DOHH2 (cell line): ENCODE measurements at regions not wholly inside any gene's neighbourhood (a gene's known extent, or its start where the extent isn't known, plus 50 kb on each side); places are given as distances from the start of the nearest gene placed in this dataset.
A peak's percentile ranks its signal among the peaks of the same experiment; 100 is the strongest.

Experiments used
- H3F3A ChIP-seq: fragments of 200-600 bp; sonication (generic), shearing (Covaris generic); 2 replicates; pipeline ENCODE4 v1.6.0; 2016; ENCODE audit warnings: antibody characterized with exemption, mild to moderate bottlenecking; ENCODE audit not compliant: control insufficient read depth, insufficient read depth
- H3K27ac ChIP-seq: fragments of 200-600 bp; sonication (generic); 2 replicates; pipeline ENCODE4 v1.5.1; 2014; ENCODE audit warnings: low read depth, mild to moderate bottlenecking, low read length, moderate library complexity
- H3K27me3 ChIP-seq: fragments of 200-600 bp; sonication (generic); 2 replicates; pipeline ENCODE4 v1.6.1; 2014; ENCODE audit warnings: mild to moderate bottlenecking, low read length, mixed read lengths; ENCODE audit not compliant: control insufficient read depth
- H3K36me3 ChIP-seq: fragments of 200-600 bp; sonication (generic); 2 replicates; pipeline ENCODE4 v1.6.1; 2014; ENCODE audit warnings: mild to moderate bottlenecking, low read length, moderate library complexity, mixed read lengths; ENCODE audit not compliant: control insufficient read depth
- H3K4me1 ChIP-seq: fragments of 200-600 bp; sonication (generic); 2 replicates; pipeline ENCODE4 v1.6.1; 2014; ENCODE audit warnings: mild to moderate bottlenecking, low read length, mixed read lengths; ENCODE audit not compliant: control insufficient read depth
- H3K4me2 ChIP-seq: fragments of 200-600 bp; sonication (generic); 2 replicates; pipeline ENCODE4 v1.6.0; 2014; ENCODE audit warnings: mild to moderate bottlenecking, low read length, moderate library complexity
- H3K4me3 ChIP-seq: fragments of 200-600 bp; sonication (generic); 2 replicates; pipeline ENCODE4 v1.5.1; 2014; ENCODE audit warnings: mild to moderate bottlenecking, low read length, mixed read lengths
- H3K79me2 ChIP-seq: fragments of 200-600 bp; sonication (generic); 2 replicates; pipeline ENCODE4 v1.6.1; 2014; ENCODE audit warnings: mild to moderate bottlenecking, low read length, mixed read lengths; ENCODE audit not compliant: control insufficient read depth
- H3K9me2 ChIP-seq: fragments of 200-600 bp; sonication (generic); replicated peaks from 2 replicates; pipeline ENCODE4 v1.6.1; 2014; ENCODE audit warnings: mild to moderate bottlenecking, low read length, mixed read lengths; ENCODE audit not compliant: control insufficient read depth
- H3K9me3 ChIP-seq: fragments of 200-600 bp; sonication (generic); 2 replicates; pipeline ENCODE4 v1.6.1; 2014; ENCODE audit warnings: antibody characterized with exemption, low read length, mixed read lengths; ENCODE audit not compliant: control insufficient read depth, insufficient read depth
- H4K20me1 ChIP-seq: fragments of 200-600 bp; sonication (generic); 2 replicates; pipeline ENCODE4 v1.6.0; 2014; ENCODE audit warnings: low read depth, mild to moderate bottlenecking, antibody characterized with exemption, low read length, moderate library complexity; ENCODE audit not compliant: control insufficient read depth, insufficient read depth
- CTCF ChIP-seq: fragments of 200-600 bp; sonication (generic); IDR thresholded peaks from one replicate; pipeline ENCODE4 v1.5.1; 2014; ENCODE audit warnings: antibody characterized with exemption, mild to moderate bottlenecking, low read depth, low read length; ENCODE audit not compliant: poor library complexity, severe bottlenecking
- EZH2phosphoT487 ChIP-seq: fragments of 200-600 bp; sonication (generic); IDR thresholded peaks from 2 replicates; pipeline ENCODE4 v1.6.1; 2017; ENCODE audit warnings: borderline replicate concordance, mild to moderate bottlenecking, antibody characterized with exemption, low read length, moderate library complexity, mixed read lengths

GRCh38 chr1:55337801-55338447 lies 122.8 kb upstream of the USP24 start:
- Histone ChIP-seq H3K9me2 (no peaks in the 10 kb centered on the region), H4K20me1 (no peaks in the 10 kb centered on the region), H3F3A (no peaks in the 10 kb centered on the region), H3K36me3 (no peaks in the 10 kb centered on the region), H3K79me2 (no peaks in the 10 kb centered on the region), H3K4me3 (no peak overlapping the region), H3K4me1 (no peaks in the 10 kb centered on the region), H3K4me2 (no peak overlapping the region), H3K27me3 (peaks cover 23% of the 10 kb centered on the region), H3K27ac (no peak overlapping the region), H3K9me3 (no peaks in the 10 kb centered on the region)
- TF ChIP-seq CTCF (peak; percentile 62), EZH2phosphoT487 (no peak)

GRCh38 chr1:55334797-55335196 lies 119.6 kb upstream of the USP24 start:
- no peak overlapping the region for H3K4me2 ChIP-seq
- H3F3A ChIP-seq, result no peaks in the 10 kb centered on the region
- H3K79me2 ChIP-seq, result no peaks in the 10 kb centered on the region
- no peaks in the 10 kb centered on the region for H3K9me2 ChIP-seq
- TF ChIP-seq EZH2phosphoT487 (no peak), CTCF (no peak)
- H3K9me3 ChIP-seq, result no peaks in the 10 kb centered on the region
- no peak overlapping the region for H3K27ac ChIP-seq
- H3K36me3 ChIP-seq, result no peaks in the 10 kb centered on the region
- H3K4me3 ChIP-seq, result no peak overlapping the region
- H4K20me1 ChIP-seq, result no peaks in the 10 kb centered on the region
- peaks cover 11% of the 10 kb centered on the region for H3K27me3 ChIP-seq
- H3K4me1 ChIP-seq, result no peaks in the 10 kb centered on the region

- H3K4me3 ChIP-seq, result no peak overlapping the region
- H3K27ac ChIP-seq, result no peak overlapping the region
These were observed 119.0 kb upstream of the USP24 start for GRCh38 chr1:55334160-55334559.

More at GRCh38 chr1:55334160-55334559, 119.0 kb upstream of the USP24 start:
- peaks cover 8% of the 10 kb centered on the region for H3K27me3 ChIP-seq
- H3F3A ChIP-seq, result no peaks in the 10 kb centered on the region
- H3K4me2 ChIP-seq, result no peak overlapping the region
- no peaks in the 10 kb centered on the region for H3K79me2 ChIP-seq
- no peak for TF ChIP-seq EZH2phosphoT487
- no peak for TF ChIP-seq CTCF
- no peaks in the 10 kb centered on the region for H3K9me2 ChIP-seq
- no peaks in the 10 kb centered on the region for H3K9me3 ChIP-seq
- H4K20me1 ChIP-seq, result no peaks in the 10 kb centered on the region
- no peaks in the 10 kb centered on the region for H3K4me1 ChIP-seq
- no peaks in the 10 kb centered on the region for H3K36me3 ChIP-seq
